ENCODE measurements at regions not wholly inside any gene's neighbourhood (a gene's known extent, or its start where the extent isn't known, plus 50 kb on each side); places are given as distances from the start of the nearest gene placed in this dataset.

DNA sequence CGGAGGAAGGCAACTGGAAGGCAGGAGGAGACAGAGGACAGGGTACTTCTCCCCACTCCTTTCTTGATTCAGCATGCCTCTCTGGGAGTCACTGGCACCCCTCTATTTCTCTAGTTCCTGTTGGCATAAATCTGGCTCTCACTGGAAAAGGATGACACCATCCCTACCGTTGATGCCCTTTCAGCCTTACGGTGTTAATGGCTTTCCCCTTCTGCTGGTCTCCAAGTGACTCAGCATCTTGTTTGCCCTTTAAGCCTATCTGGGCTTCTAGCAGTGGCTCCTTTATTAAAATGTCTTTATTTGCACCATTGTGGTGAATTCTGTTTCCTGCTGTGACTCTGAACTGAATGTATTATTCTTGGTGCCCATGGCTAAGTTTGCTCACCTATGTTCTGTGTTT is 227.3 kb upstream of the GLRA1 start:
- Histone ChIP-seq H3K27ac (ENCODE audit: insufficient read depth, low read length) (no peak overlapping the region), H3K4me3 (replicated peaks in 1 of 4; ENCODE audit: control extremely low read depth in 1 of 4, insufficient read depth in 1 of 4, low read depth in 3 of 4, low read length in 4 of 4) (no peak overlapping the region), H3K4me1 (ENCODE audit: control insufficient read depth, extremely low read depth, insufficient read depth, low read length) (no peaks in the 10 kb centered on the region), H2AFZ (ENCODE audit: low read length) (no peak overlapping the region), H3K9me3 (ENCODE audit: control insufficient read depth, insufficient read depth, low read depth, low read length) (no peaks in the 10 kb centered on the region), H4K20me1 (ENCODE audit: control insufficient read depth, extremely low read depth, insufficient read depth, low read length) (no peaks in the 10 kb centered on the region), H3K27me3 (ENCODE audit: control insufficient read depth, insufficient read depth, low read length) (no peaks in the 10 kb centered on the region), H3K79me2 (ENCODE audit: control insufficient read depth, insufficient read depth, low read length) (no peaks in the 10 kb centered on the region), H3K9ac (ENCODE audit: insufficient read depth, low read length) (no peak overlapping the region), H3K36me3 (ENCODE audit: control insufficient read depth, insufficient read depth, low read length) (no peaks in the 10 kb centered on the region), H3K4me2 (ENCODE audit: extremely low read depth, insufficient read depth, low read length) (no peak overlapping the region)
- no peak for DNase-seq (ENCODE audit: low read depth in 2 of 2)
- TF ChIP-seq CTCF (conservative IDR thresholded peaks at IDR 0.05 in 1 of 2, IDR thresholded peaks at IDR 0.05 in 1 of 2; ENCODE audit: low read depth in 1 of 2, low read length in 2 of 2) (no peak), EZH2 (IDR thresholded peaks at IDR 0.05; ENCODE audit: low read length, missing control alignments) (no peak)

GRCh38 chr5:152151113-152151512 is 226.5 kb upstream of the GLRA1 start:
- DNase-seq (ENCODE audit: low read depth in 2 of 2) = no peak
- no peaks in the 10 kb centered on the region for H3K27me3 ChIP-seq (ENCODE audit: control insufficient read depth, insufficient read depth, low read length)
- no peak overlapping the region for H3K4me2 ChIP-seq (ENCODE audit: extremely low read depth, insufficient read depth, low read length)
- no peak overlapping the region for H3K9ac ChIP-seq (ENCODE audit: insufficient read depth, low read length)
- H3K4me3 ChIP-seq (replicated peaks in 1 of 4; ENCODE audit: control extremely low read depth in 1 of 4, insufficient read depth in 1 of 4, low read depth in 3 of 4, low read length in 4 of 4) = no peak overlapping the region
- H3K9me3 ChIP-seq (ENCODE audit: control insufficient read depth, insufficient read depth, low read depth, low read length) = no peaks in the 10 kb centered on the region
- no peaks in the 10 kb centered on the region for H3K4me1 ChIP-seq (ENCODE audit: control insufficient read depth, extremely low read depth, insufficient read depth, low read length)
- H2AFZ ChIP-seq (ENCODE audit: low read length) = no peak overlapping the region
- no peaks in the 10 kb centered on the region for H3K79me2 ChIP-seq (ENCODE audit: control insufficient read depth, insufficient read depth, low read length)
- H4K20me1 ChIP-seq (ENCODE audit: control insufficient read depth, extremely low read depth, insufficient read depth, low read length) = no peaks in the 10 kb centered on the region
- TF ChIP-seq EZH2 (IDR thresholded peaks at IDR 0.05; ENCODE audit: low read length, missing control alignments) (no peak), CTCF (conservative IDR thresholded peaks at IDR 0.05 in 1 of 2, IDR thresholded peaks at IDR 0.05 in 1 of 2; ENCODE audit: low read depth in 1 of 2, low read length in 2 of 2) (no peak)
- H3K27ac ChIP-seq (ENCODE audit: insufficient read depth, low read length) = no peak overlapping the region
- H3K36me3 ChIP-seq (ENCODE audit: control insufficient read depth, insufficient read depth, low read length) = no peaks in the 10 kb centered on the region

DNA sequence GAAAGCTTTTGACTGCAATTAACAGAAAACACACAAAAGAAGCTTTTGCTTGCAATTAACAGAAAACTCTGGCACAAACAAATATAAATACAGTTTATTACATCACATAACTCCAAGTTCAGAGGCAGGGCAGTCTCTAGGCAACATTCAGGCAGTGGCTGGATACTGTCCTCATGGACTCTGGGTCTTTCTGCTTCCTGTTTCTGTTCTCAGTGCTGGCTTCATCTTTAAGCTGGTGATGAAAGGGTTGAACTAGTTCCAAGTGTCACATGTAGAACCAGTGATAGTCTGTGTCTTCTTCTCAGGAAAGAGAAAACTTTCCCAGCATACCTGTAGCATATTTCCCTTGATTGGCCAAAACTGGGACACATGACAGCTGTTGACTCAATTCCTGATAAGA is 222.6 kb upstream of the GLRA1 start:
- Histone ChIP-seq H3K4me2 (ENCODE audit: extremely low read depth, insufficient read depth, low read length) (no peak overlapping the region), H3K27ac (ENCODE audit: insufficient read depth, low read length) (no peak overlapping the region), H3K36me3 (ENCODE audit: control insufficient read depth, insufficient read depth, low read length) (no peaks in the 10 kb centered on the region), H2AFZ (ENCODE audit: low read length) (no peak overlapping the region), H4K20me1 (ENCODE audit: control insufficient read depth, extremely low read depth, insufficient read depth, low read length) (no peaks in the 10 kb centered on the region), H3K79me2 (ENCODE audit: control insufficient read depth, insufficient read depth, low read length) (no peaks in the 10 kb centered on the region), H3K9ac (ENCODE audit: insufficient read depth, low read length) (no peak overlapping the region), H3K4me3 (replicated peaks in 1 of 4; ENCODE audit: control extremely low read depth in 1 of 4, insufficient read depth in 1 of 4, low read depth in 3 of 4, low read length in 4 of 4) (no peak overlapping the region), H3K4me1 (ENCODE audit: control insufficient read depth, extremely low read depth, insufficient read depth, low read length) (no peaks in the 10 kb centered on the region), H3K27me3 (ENCODE audit: control insufficient read depth, insufficient read depth, low read length) (no peaks in the 10 kb centered on the region), H3K9me3 (ENCODE audit: control insufficient read depth, insufficient read depth, low read depth, low read length) (no peaks in the 10 kb centered on the region)
- no peak for DNase-seq (ENCODE audit: low read depth in 2 of 2)
- TF ChIP-seq EZH2 (IDR thresholded peaks at IDR 0.05; ENCODE audit: low read length, missing control alignments) (no peak), CTCF (conservative IDR thresholded peaks at IDR 0.05 in 1 of 2, IDR thresholded peaks at IDR 0.05 in 1 of 2; ENCODE audit: low read depth in 1 of 2, low read length in 2 of 2) (no peak)

All from fibroblast of lung (primary cell).